Neuronal stem cell (in vitro differentiated cells): ENCODE measurements at regions not wholly inside any gene's neighbourhood (a gene's known extent, or its start where the extent isn't known, plus 50 kb on each side); places are given as distances from the start of the nearest gene placed in this dataset.

ENCODE experiments used
- DNase-seq: peaks from one replicate; pipeline ENCODE4 v3.0.0-alpha.2; 2013; ENCODE audit warnings: low spot score
- H2AFZ ChIP-seq: one replicate; pipeline ENCODE4 v1.6.1; 2013; ENCODE audit warnings: mild to moderate bottlenecking, low read length, inconsistent platforms
- H2AK5ac ChIP-seq: 2 replicates; pipeline ENCODE4 v1.6.1; 2013; ENCODE audit warnings: low read depth, mild to moderate bottlenecking, inconsistent platforms, low read length, moderate library complexity, mixed read lengths
- H2BK120ac ChIP-seq: 2 replicates; pipeline ENCODE4 v1.6.1; 2013; ENCODE audit warnings: low read depth, mild to moderate bottlenecking, inconsistent platforms, low read length, moderate library complexity, mixed read lengths
- H2BK12ac ChIP-seq: one replicate; pipeline ENCODE4 v1.6.1; 2013; ENCODE audit warnings: low read length, inconsistent platforms
- H2BK15ac ChIP-seq: 2 replicates; pipeline ENCODE4 v1.6.1; 2013; ENCODE audit warnings: mild to moderate bottlenecking, low read length, inconsistent platforms, mixed read lengths
- H2BK5ac ChIP-seq: one replicate; pipeline ENCODE4 v1.6.1; 2013; ENCODE audit warnings: inconsistent platforms, mild to moderate bottlenecking, low read length, moderate library complexity
- H3K14ac ChIP-seq: one replicate; pipeline ENCODE4 v1.6.1; 2013; ENCODE audit warnings: low read length, inconsistent platforms
- H3K18ac ChIP-seq: 2 replicates; pipeline ENCODE4 v1.6.1; 2013; ENCODE audit warnings: low read length, inconsistent platforms
- H3K23ac ChIP-seq: 2 replicates; pipeline ENCODE4 v1.6.1; 2013; ENCODE audit warnings: low read depth, mild to moderate bottlenecking, mixed read lengths, low read length, inconsistent platforms; ENCODE audit not compliant: poor library complexity
- H3K27ac ChIP-seq: replicated peaks from 3 replicates; pipeline ENCODE4 v1.5.1; 2013; ENCODE audit warnings: low read length, inconsistent platforms
- H3K27me3 ChIP-seq, 3 experiments: 2 replicates each; pipeline ENCODE4 v1.6.1; 2013; ENCODE audit warnings: low read length in 3 of 3, mild to moderate bottlenecking in 2 of 3, inconsistent platforms in 1 of 3, low read depth in 1 of 3, mixed read lengths in 1 of 3, moderate library complexity in 1 of 3; ENCODE audit not compliant: control insufficient read depth in 3 of 3, insufficient read depth in 3 of 3
- H3K36me3 ChIP-seq, 2 donors: replicated peaks in 1 of 2; 2 replicates each; pipeline ENCODE4 v1.6.1; 2013; ENCODE audit warnings: low read length in 2 of 2; ENCODE audit not compliant: control insufficient read depth in 2 of 2, insufficient read depth in 2 of 2
- H3K4ac ChIP-seq: 2 replicates; pipeline ENCODE4 v1.6.1; 2013; ENCODE audit warnings: inconsistent platforms, mild to moderate bottlenecking, low read length, moderate library complexity
- H3K4me1 ChIP-seq, 2 donors: 1 replicate in 1 of 2; 2 replicates in 1 of 2; pipeline ENCODE4 v1.6.1; 2013; ENCODE audit warnings: low read length in 2 of 2, low read depth in 1 of 2; ENCODE audit not compliant: control insufficient read depth in 2 of 2, insufficient read depth in 1 of 2
- H3K4me2 ChIP-seq: one replicate; pipeline ENCODE4 v1.6.1; 2013; ENCODE audit warnings: mild to moderate bottlenecking, low read length, inconsistent platforms; ENCODE audit not compliant: insufficient read depth, poor library complexity, severe bottlenecking
- H3K4me3 ChIP-seq, 2 donors: 2 replicates each; pipeline ENCODE4 v1.5.1; 2013; ENCODE audit warnings: low read length in 2 of 2, mild to moderate bottlenecking in 2 of 2, inconsistent platforms in 1 of 2, moderate library complexity in 1 of 2
- H3K79me1 ChIP-seq: one replicate; pipeline ENCODE4 v1.6.1; 2013; ENCODE audit warnings: low read depth, mild to moderate bottlenecking, inconsistent platforms, low read length, moderate library complexity
- H3K9ac ChIP-seq: one replicate; pipeline ENCODE4 v1.6.1; 2013; ENCODE audit warnings: mild to moderate bottlenecking, low read depth, low read length, inconsistent platforms; ENCODE audit not compliant: poor library complexity
- H3K9me3 ChIP-seq, 2 donors: replicated peaks in 1 of 2; 2 replicates each; pipeline versions ENCODE3 to v1.6.1; 2013; ENCODE audit warnings: low read length in 2 of 2, mild to moderate bottlenecking in 2 of 2, inconsistent platforms in 1 of 2, low read depth in 1 of 2, mixed read lengths in 1 of 2, moderate library complexity in 1 of 2; ENCODE audit not compliant: control insufficient read depth in 2 of 2, insufficient read depth in 1 of 2
- H4K8ac ChIP-seq: one replicate; pipeline ENCODE4 v1.6.1; 2013; ENCODE audit warnings: low read depth, mild to moderate bottlenecking, inconsistent platforms, low read length, moderate library complexity
- H4K91ac ChIP-seq: one replicate; pipeline ENCODE4 v1.6.1; 2013; ENCODE audit warnings: low read length, low read depth, mild to moderate bottlenecking, inconsistent platforms; ENCODE audit not compliant: poor library complexity
- WGBS, 2 donors: extraction: QIAGEN DNeasy Blood & Tissue Kit; methylation state at CpG; one replicate each; pipeline ENCODE4 v1.1.7; 2013; ENCODE audit warnings: missing lambda C conversion rate in 2 of 2, mixed read lengths in 1 of 2; ENCODE audit not compliant: insufficient read length in 2 of 2, insufficient replicate concordance in 1 of 2; ENCODE audit errors: extremely low coverage in 2 of 2; 5-methylcytosine and 5-hydroxymethylcytosine counted together

GRCh38 chr4:79025170-79025569 is 85.9 kb upstream of the PAQR3 start:
- H3K4me2 ChIP-seq, result no peak overlapping the region
- no peak overlapping the region for H2AFZ ChIP-seq
- no peaks in the 10 kb centered on the region for H3K79me1 ChIP-seq
- H3K9me3 ChIP-seq, result no peaks in the 10 kb centered on the region
- no peak overlapping the region for H3K9ac ChIP-seq
- H3K36me3 ChIP-seq, result no peaks in the 10 kb centered on the region
- WGBS, 2 donors, result no CpG with 5 or more reads among the region's 2 CpGs
- H3K27me3 ChIP-seq, result no peaks in the 10 kb centered on the region
- H3K23ac ChIP-seq, result no peak overlapping the region
- H2BK12ac ChIP-seq, result no peak overlapping the region
- H2BK5ac ChIP-seq, result no peak overlapping the region
- H3K27ac ChIP-seq, result no peak overlapping the region
- no peaks in the 10 kb centered on the region for H3K4me1 ChIP-seq
- H2BK15ac ChIP-seq, result no peak overlapping the region
- no peak overlapping the region for H3K18ac ChIP-seq
- no peak overlapping the region for H2AK5ac ChIP-seq
- H4K8ac ChIP-seq, result no peak overlapping the region
- no peak overlapping the region for H3K4me3 ChIP-seq
- H3K14ac ChIP-seq, result no peak overlapping the region
- no peak overlapping the region for H2BK120ac ChIP-seq
- DNase-seq, result no peak
- H4K91ac ChIP-seq, result no peak overlapping the region
- H3K4ac ChIP-seq, result no peak overlapping the region

DNA sequence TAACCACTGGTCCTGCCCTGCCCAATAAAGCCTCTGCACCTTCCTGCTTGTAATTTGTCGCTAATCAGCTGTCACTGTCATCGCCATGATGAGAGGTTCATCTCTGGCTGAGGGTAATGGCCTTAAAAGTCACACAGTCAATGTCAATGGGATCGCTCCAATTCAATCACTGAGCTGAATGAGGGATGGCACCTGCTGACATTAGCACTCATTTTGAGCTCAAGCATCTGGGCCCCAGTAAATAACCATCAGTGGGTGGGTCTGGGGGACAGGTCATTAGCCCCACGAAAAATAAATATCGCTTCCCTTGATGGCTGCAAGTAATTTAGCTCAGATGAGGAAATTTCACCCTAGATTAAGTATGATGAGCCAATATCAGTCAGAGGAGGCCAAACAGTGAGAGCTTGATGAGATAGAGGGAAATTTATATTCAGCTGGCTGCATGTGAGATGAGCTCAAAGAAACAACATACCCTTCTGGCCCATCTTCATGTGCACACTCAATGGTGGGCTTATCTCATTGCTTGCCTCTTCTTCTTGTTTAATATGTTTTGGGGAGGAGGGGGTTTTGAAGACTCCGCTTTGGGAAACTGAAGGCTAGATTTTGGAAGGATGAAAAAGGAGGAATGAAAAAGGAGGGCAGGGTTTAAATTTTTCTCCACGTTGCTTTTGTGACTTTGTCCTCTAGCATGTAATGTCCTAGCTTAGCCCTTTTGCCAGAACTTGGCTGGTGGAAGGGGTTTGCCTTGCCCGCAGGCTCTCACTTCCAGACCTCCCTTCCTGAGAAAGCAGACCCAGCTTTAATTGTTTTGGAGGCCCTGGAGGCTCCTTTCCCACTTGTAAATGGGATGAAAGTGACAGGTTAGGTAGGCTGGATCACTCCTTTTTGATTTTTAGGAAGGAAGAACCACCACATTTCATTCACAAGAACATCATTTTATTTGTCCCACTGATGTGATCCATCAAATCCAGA is 84.8 kb upstream of the PAQR3 start:
- Histone ChIP-seq H3K14ac (no peak overlapping the region), H2AK5ac (no peak overlapping the region), H2BK5ac (no peak overlapping the region), H4K91ac (no peak overlapping the region), H3K9ac (no peak overlapping the region), H2BK15ac (no peak overlapping the region), H4K8ac (no peak overlapping the region), H3K4ac (no peak overlapping the region), H3K4me3 (no peak overlapping the region), H3K27me3 (no peaks in the 10 kb centered on the region), H3K79me1 (no peaks in the 10 kb centered on the region), H3K36me3 (no peaks in the 10 kb centered on the region), H3K27ac (no peak overlapping the region), H2AFZ (no peak overlapping the region), H3K4me1 (no peaks in the 10 kb centered on the region), H2BK120ac (no peak overlapping the region), H3K9me3 (no peaks in the 10 kb centered on the region), H2BK12ac (no peak overlapping the region), H3K18ac (no peak overlapping the region), H3K23ac (no peak overlapping the region), H3K4me2 (no peak overlapping the region)
- no CpG with 5 or more reads among the region's 8 CpGs for WGBS, 2 donors
- no peak for DNase-seq

DNA sequence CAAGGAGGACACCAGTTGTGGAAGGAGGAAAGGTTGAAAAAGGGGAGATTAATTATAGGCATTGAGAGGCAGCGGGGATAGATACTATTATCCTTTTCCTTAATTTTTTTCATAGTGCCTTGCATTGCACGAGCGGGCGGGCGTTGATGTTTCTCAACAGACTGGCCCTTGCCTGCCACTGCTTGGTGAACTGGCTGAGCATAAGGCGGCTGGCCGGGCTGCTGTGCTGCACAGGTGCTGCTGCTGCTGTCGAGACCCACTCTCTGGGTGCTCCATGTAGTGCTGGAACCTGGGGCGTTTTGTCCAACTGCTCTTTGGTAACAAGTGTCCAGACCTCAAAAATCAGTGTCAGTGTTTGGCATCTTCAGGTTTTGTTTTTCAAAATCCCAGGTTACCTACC is 83.3 kb upstream of the PAQR3 start:
- Histone ChIP-seq H3K27me3 (no peaks in the 10 kb centered on the region), H3K23ac (no peak overlapping the region), H2AFZ (no peak overlapping the region), H2AK5ac (no peak overlapping the region), H2BK15ac (no peak overlapping the region), H3K18ac (no peak overlapping the region), H2BK12ac (no peak overlapping the region), H3K9me3 (no peaks in the 10 kb centered on the region), H3K4me2 (no peak overlapping the region), H2BK5ac (no peak overlapping the region), H3K4ac (no peak overlapping the region), H4K91ac (no peak overlapping the region), H3K79me1 (no peaks in the 10 kb centered on the region), H3K4me3 (no peak overlapping the region), H3K27ac (no peak overlapping the region), H3K9ac (no peak overlapping the region), H3K36me3 (no peaks in the 10 kb centered on the region), H3K4me1 (no peaks in the 10 kb centered on the region), H3K14ac (no peak overlapping the region), H4K8ac (no peak overlapping the region), H2BK120ac (no peak overlapping the region)
- no peak for DNase-seq
- WGBS, 2 donors, result no CpG with 5 or more reads among the region's 9 CpGs

- no peak overlapping the region for H2BK15ac ChIP-seq
- no peak overlapping the region for H4K91ac ChIP-seq
- no peak overlapping the region for H3K4me3 ChIP-seq
- no peaks in the 10 kb centered on the region for H3K36me3 ChIP-seq
- DNase-seq, result no peak
- no peak overlapping the region for H3K9ac ChIP-seq
- no peak overlapping the region for H3K14ac ChIP-seq
- H3K79me1 ChIP-seq, result no peaks in the 10 kb centered on the region
- H3K4me1 ChIP-seq, result peaks cover 0 to 3% of the 10 kb centered on the region in 2 donors
- no CpG with 5 or more reads among the region's 1 CpG for WGBS, 2 donors
- no peak overlapping the region for H3K23ac ChIP-seq
- no peak overlapping the region for H2AFZ ChIP-seq
- H3K27me3 ChIP-seq, result no peaks in the 10 kb centered on the region
- no peak overlapping the region for H2AK5ac ChIP-seq
- H3K27ac ChIP-seq, result no peak overlapping the region
- no peak overlapping the region for H4K8ac ChIP-seq
- no peak overlapping the region for H3K4ac ChIP-seq
- no peaks in the 10 kb centered on the region for H3K9me3 ChIP-seq
- no peak overlapping the region for H3K18ac ChIP-seq
- no peak overlapping the region for H2BK120ac ChIP-seq
- no peak overlapping the region for H2BK12ac ChIP-seq
- no peak overlapping the region for H2BK5ac ChIP-seq
- H3K4me2 ChIP-seq, result no peak overlapping the region
These were observed 78.2 kb upstream of the PAQR3 start for GRCh38 chr4:79017481-79017880.
